GM12872 (cell line): ENCODE measurements at regions not wholly inside any gene's neighbourhood (a gene's known extent, or its start where the extent isn't known, plus 50 kb on each side); places are given as distances from the start of the nearest gene placed in this dataset.

Experiments used
- TF ChIP-seq, protein P1 (sequence below): IDR thresholded peaks from 3 replicates; pipeline ENCODE4 v1.5.1; 2011; ENCODE audit warnings: low read depth, mild to moderate bottlenecking, low read length, moderate library complexity; ENCODE audit not compliant: insufficient read depth

DNA sequence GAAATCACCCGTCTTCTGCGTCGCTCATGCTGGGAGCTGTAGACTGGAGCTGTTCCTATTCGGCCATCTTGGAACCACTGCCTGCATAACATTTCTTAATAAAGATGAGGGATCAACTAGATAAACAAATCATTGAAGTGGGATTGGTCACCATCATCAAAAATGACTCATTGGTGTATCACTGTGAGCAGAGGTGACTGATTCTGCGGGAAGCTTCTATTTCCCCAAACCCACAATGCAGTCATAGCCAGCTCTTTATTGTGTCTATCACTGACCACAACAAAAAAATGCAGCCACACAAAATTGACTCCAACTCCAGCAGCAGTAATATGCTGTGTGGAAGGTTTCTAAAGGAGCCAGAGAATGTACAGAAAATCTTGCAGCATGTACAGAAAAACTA lies 630.7 kb upstream of the HS6ST1 start:
- TF ChIP-seq, protein P1, sequence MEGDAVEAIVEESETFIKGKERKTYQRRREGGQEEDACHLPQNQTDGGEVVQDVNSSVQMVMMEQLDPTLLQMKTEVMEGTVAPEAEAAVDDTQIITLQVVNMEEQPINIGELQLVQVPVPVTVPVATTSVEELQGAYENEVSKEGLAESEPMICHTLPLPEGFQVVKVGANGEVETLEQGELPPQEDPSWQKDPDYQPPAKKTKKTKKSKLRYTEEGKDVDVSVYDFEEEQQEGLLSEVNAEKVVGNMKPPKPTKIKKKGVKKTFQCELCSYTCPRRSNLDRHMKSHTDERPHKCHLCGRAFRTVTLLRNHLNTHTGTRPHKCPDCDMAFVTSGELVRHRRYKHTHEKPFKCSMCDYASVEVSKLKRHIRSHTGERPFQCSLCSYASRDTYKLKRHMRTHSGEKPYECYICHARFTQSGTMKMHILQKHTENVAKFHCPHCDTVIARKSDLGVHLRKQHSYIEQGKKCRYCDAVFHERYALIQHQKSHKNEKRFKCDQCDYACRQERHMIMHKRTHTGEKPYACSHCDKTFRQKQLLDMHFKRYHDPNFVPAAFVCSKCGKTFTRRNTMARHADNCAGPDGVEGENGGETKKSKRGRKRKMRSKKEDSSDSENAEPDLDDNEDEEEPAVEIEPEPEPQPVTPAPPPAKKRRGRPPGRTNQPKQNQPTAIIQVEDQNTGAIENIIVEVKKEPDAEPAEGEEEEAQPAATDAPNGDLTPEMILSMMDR = no peak

DNA sequence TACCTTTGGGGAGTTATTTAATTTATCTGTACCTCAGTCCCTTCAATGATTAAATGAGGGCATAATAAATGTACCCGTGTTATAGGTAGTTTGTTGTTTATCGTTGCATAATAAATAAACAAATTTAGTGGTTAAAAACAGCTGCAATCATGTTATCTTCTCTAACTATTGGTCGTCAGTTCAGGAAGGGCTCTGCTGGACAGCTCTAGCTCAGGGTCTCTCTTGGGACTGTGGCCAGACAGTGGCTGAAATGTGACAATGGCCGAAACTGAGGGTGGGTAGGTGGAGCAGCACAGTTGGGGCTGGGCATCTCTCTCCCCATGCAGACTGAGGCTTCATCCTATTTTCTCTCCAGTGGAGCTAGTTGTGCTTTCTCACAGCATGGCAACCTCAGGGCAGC lies 632.1 kb upstream of the HS6ST1 start:
- TF ChIP-seq, protein P1 = no peak

DNA sequence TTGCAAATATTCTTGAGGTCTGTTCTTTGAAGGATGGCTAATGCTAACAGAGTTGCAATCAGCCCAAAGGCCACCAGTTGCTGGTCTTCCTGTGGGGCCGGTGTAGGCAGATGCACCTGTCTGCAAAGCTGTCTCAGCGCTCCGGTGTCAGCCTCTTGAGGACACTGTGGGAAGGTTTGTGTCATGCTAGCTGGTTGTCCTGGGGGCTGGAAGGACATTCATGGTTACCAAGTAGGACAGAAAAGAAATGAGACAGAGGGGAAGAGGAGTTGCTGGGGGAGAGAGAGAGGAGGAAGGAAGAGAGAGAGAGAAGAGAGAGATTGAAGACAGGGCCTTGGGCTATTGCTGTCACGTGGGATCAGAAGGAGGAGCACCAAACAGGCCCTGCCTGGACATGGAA lies 639.6 kb upstream of the HS6ST1 start:
- TF ChIP-seq, protein P1 = no peak

DNA sequence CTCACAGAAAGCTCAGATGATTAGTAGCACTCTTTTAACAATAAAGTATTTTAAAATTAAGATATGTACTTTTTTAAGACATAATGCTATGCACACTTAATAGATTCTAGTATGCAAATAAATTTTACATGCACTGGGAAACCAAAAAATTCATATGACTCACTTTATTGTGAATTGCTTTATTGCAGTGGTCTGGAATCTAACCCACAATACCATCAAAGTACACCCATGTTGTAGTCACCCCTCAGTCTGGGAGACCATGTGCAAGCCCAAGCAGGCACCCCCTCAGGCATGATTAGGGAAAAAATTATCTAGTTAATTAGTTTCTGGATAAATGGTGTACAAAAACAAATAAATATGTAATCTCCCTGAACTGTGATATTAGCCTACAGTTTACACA lies 649.0 kb upstream of the HS6ST1 start:
- TF ChIP-seq, protein P1 = no peak

DNA sequence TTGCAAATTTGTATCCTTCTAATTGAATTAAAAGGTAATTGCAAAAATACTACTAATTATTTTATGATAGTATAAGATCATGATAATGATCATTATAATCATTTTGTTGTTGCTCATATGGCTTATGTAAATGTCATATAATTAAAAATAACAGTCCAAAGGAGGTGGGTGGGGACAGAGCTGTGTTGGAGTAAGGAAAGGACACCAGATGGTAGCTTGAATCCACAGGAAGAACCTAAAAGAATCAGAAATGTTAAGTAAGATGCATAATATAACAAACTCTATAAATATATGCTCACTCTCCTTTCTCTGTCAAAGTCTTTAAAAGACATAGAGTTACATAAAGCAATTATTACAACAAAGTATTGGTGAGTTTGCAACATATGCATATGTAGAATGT lies 650.7 kb upstream of the HS6ST1 start:
- TF ChIP-seq, protein P1 = no peak

DNA sequence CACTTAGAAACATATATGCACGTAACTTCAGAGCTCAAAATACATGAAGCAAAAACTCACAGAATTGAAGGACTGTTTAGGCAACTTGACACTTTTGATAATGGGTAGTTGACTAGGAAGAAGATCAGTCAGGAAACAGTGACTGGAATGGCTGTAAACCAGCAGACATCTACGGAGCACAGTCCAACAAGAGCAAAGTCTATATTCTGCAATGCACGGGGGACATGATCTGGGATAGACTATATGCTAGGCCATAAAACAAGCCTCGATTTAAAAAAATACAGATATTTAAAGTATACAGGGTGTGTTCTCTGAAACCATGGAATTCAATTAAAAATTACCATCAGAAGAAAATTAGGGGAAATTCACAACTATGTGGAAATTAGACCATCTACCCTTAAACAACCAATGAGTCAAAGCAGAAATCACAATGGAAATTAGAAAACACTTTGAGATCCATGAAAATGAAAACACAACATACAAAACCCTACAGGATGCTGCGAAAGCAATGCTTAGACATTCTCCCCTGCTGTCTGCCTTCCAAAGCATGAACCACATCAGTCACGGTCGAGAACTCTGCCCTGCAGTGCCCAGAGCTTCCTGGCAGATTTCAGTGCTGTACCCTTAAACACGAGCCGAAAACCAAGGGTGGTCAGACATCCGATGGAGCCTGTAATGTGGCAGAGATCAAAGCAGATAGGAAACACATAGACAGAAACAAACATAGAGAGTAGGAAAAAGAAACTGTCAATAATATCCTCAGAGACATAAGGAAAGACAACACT lies 651.9 kb upstream of the HS6ST1 start:
- TF ChIP-seq, protein P1 = no peak

DNA sequence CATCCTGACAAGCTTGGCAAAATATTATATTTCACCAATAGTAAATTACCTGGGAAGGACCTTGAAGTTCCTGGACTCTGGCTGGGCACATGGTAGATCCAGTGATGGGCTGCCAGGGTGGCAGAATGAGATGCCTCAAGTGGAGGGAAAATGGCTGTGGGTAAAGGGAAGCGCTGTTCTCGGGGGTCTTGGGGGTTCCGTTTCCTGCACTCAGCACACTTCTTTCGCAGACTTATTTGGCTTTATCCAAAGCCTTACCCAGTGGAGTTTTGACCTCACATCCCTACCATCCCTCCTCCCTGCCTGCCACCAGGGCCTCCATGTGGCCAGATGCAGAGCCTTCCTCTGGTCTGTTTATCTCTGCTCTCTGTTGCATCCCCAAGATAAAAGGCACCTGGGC lies 654.9 kb upstream of the HS6ST1 start:
- TF ChIP-seq, protein P1 = no peak

DNA sequence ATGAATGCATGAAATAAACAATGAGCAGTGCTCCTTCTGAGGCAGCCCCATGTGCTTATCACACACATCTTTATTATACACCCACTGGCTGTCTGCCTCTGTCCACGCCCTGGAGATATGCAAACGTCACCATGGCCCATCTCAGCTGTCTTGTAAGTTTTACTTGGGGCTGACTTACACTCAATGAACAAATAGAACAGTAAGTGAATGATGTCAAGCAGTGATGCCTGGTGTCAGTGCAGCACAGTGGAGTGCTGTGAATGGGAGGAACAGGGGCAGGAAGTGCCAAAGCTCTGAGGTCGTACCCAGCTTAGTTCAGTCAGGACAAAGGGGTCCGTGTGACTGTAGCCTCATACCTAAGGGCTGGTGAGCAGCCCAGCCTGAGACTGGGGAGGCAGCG lies 659.5 kb upstream of the HS6ST1 start:
- TF ChIP-seq, protein P1 = no peak
